NT2/D1 (cell line): ENCODE measurements at regions not wholly inside any gene's neighbourhood (a gene's known extent, or its start where the extent isn't known, plus 50 kb on each side); places are given as distances from the start of the nearest gene placed in this dataset.

ENCODE experiments used
- DNase-seq: peaks from one replicate; pipeline ENCODE4 v3.0.0-alpha.2; 2011; ENCODE audit warnings: low read depth, low spot score
- H3K27me3 ChIP-seq: 2 replicates; pipeline ENCODE4 v1.6.0; 2011; ENCODE audit warnings: mild to moderate bottlenecking; ENCODE audit not compliant: insufficient read length, insufficient read depth
- H3K36me3 ChIP-seq: 2 replicates; pipeline ENCODE4 v1.6.1; 2011; ENCODE audit warnings: mild to moderate bottlenecking, low read length, mixed read lengths; ENCODE audit not compliant: insufficient read depth, insufficient read length
- H3K4me1 ChIP-seq: 2 replicates; pipeline ENCODE4 v1.5.1; 2011; ENCODE audit not compliant: insufficient read depth, insufficient read length
- H3K4me3 ChIP-seq: 2 replicates; pipeline ENCODE4 v1.5.1; 2011; ENCODE audit warnings: low read depth; ENCODE audit not compliant: insufficient read length
- H3K9ac ChIP-seq: 2 replicates; pipeline ENCODE4 v1.6.0; 2011; ENCODE audit warnings: low read depth; ENCODE audit not compliant: insufficient read length
- H3K9me3 ChIP-seq: 2 replicates; pipeline ENCODE4 v1.5.1; 2011; ENCODE audit warnings: mild to moderate bottlenecking, low read length; ENCODE audit not compliant: insufficient read depth
- SUZ12 ChIP-seq: IDR thresholded peaks from 2 replicates; pipeline ENCODE4 v1.6.1; 2011; ENCODE audit not compliant: insufficient read length, insufficient read depth; ENCODE audit errors: extremely low read depth
- YY1 ChIP-seq: IDR thresholded peaks from 2 replicates; pipeline ENCODE4 v1.6.1; 2011; ENCODE audit not compliant: insufficient read length, insufficient read depth
- ZNF274 ChIP-seq: IDR thresholded peaks from 2 replicates; pipeline ENCODE4 v1.6.1; 2011; ENCODE audit warnings: mild to moderate bottlenecking, low read depth, low read length

- Histone ChIP-seq H3K4me1 (no peaks in the 10 kb centered on the region), H3K4me3 (no peak overlapping the region), H3K9me3 (0 out of 2 replicates have a peak, but pooled peaks cover 6% of the 10 kb centered on the region), H3K36me3 (no peaks in the 10 kb centered on the region), H3K9ac (no peak overlapping the region), H3K27me3 (no peaks in the 10 kb centered on the region)
- DNase-seq = no peak
- TF ChIP-seq YY1 (no peak), ZNF274 (no peak), SUZ12 (no peak)
Observed at GRCh38 chr20:51198238-51198637, 175.3 kb upstream of the KCNG1 start.

DNA sequence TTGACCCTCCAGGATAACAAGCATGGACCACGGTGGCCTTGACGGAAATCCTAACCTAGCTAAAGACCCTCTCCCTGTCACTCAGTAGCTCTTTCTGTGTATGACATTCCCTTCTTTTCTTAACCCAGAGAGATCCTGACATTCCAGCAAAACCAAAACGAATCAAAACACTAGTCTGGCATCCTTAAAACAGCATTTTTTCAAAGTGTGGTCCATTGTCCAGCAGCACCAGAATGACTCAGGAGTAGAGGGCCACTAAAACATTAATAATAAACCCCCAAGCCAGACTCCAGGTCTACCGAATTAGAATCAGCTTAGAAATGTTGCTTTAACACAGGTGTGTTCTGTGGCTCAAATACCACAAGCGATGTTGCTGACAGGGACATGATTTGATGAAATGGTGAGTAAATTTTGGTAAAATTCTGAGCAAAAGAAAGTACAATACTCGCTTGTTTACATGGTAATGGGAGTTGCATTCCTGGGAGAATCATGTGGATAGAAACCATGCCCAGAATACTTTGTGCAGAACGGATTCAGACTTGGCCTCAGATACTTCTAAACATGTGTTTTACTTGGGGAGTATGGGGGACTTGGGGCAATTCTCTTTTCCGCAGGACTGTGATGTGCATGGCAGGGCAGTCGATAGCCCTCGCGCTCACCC is 174.2 kb upstream of the KCNG1 start:
- H3K27me3 ChIP-seq = no peaks in the 10 kb centered on the region
- 0 out of 2 replicates have a peak, but pooled peaks cover 6% of the 10 kb centered on the region for H3K9me3 ChIP-seq
- H3K4me3 ChIP-seq = no peak overlapping the region
- no peak overlapping the region for H3K9ac ChIP-seq
- no peak for TF ChIP-seq ZNF274
- no peak for TF ChIP-seq SUZ12
- TF ChIP-seq YY1 = no peak
- no peaks in the 10 kb centered on the region for H3K36me3 ChIP-seq
- H3K4me1 ChIP-seq = no peaks in the 10 kb centered on the region
- no peak for DNase-seq

DNA sequence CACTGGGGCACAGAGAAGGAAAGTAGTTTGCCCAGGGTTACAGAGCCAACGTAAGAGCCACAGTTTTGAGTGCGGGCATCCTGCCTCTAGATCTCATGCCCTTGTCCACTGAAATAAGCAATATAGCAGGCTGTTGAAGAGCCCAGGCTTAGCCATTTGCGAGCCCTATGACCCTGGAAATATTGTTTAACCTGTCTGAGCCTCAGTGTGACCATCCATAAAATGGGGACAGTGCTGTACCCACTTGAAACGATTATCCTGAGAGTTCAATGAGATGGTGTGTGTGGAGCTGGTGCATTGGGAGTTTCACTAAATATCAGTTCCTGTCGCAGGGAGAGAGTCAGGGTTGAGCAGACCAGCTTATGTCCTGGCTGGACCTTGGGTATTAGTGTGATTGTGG is 173.1 kb upstream of the KCNG1 start:
- no peak overlapping the region for H3K4me3 ChIP-seq
- 0 out of 2 replicates have a peak, but pooled peaks cover 6% of the 10 kb centered on the region for H3K9me3 ChIP-seq
- H3K4me1 ChIP-seq = peaks cover 4% of the 10 kb centered on the region
- H3K9ac ChIP-seq = no peak overlapping the region
- no peak for DNase-seq
- TF ChIP-seq SUZ12 (no peak), ZNF274 (no peak), YY1 (no peak)
- no peaks in the 10 kb centered on the region for H3K27me3 ChIP-seq
- no peaks in the 10 kb centered on the region for H3K36me3 ChIP-seq

- DNase-seq = no peak
- H3K27me3 ChIP-seq = no peaks in the 10 kb centered on the region
- H3K4me3 ChIP-seq = no peak overlapping the region
Observed at GRCh38 chr20:51195419-51195901, 172.6 kb upstream of the KCNG1 start.

GRCh38 chr20:51193066-51193772 is 170.3 kb upstream of the KCNG1 start:
- Histone ChIP-seq H3K4me3 (no peak overlapping the region), H3K36me3 (no peaks in the 10 kb centered on the region), H3K9me3 (0 out of 2 replicates have a peak, but pooled peaks cover 6% of the 10 kb centered on the region), H3K9ac (no peak overlapping the region), H3K4me1 (peaks cover 6% of the 10 kb centered on the region), H3K27me3 (no peaks in the 10 kb centered on the region)
- no peak for DNase-seq
- no peak for TF ChIP-seq YY1
- no peak for TF ChIP-seq ZNF274
- no peak for TF ChIP-seq SUZ12

More at GRCh38 chr20:51195419-51195901, 172.6 kb upstream of the KCNG1 start:
- Histone ChIP-seq H3K36me3 (no peaks in the 10 kb centered on the region), H3K9me3 (0 out of 2 replicates have a peak, but pooled peaks cover 6% of the 10 kb centered on the region), H3K9ac (no peak overlapping the region), H3K4me1 (peaks cover 6% of the 10 kb centered on the region)
- TF ChIP-seq YY1 (no peak), SUZ12 (no peak), ZNF274 (no peak)

DNA sequence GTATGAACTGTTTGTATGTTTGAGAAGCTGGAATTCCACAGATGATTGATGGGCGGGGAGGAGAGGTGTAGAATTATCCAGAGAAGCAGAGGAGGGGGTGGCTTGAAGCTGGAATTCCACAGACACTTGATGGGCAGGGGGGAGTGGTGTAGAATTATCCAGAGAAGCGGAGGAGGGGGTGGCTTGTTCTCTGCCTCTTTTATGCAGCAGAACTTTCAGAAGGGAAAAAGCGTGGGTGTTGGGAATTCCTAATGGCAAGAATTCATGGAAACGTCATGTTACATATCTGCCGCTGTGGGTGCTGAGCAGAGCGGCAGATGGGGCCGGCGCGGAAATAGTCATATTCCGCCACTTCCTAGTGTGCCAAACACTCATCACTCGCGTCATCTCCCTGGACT is 167.9 kb upstream of the KCNG1 start:
- Histone ChIP-seq H3K9me3 (0 out of 2 replicates have a peak, but pooled peaks cover 6% of the 10 kb centered on the region), H3K4me1 (peaks cover 6% of the 10 kb centered on the region), H3K27me3 (no peaks in the 10 kb centered on the region), H3K9ac (no peak overlapping the region), H3K4me3 (no peak overlapping the region), H3K36me3 (no peaks in the 10 kb centered on the region)
- DNase-seq = no peak
- TF ChIP-seq SUZ12 (no peak), ZNF274 (no peak), YY1 (no peak)
